GM12891 (cell line): ENCODE measurements at regions not wholly inside any gene's neighbourhood (a gene's known extent, or its start where the extent isn't known, plus 50 kb on each side); places are given as distances from the start of the nearest gene placed in this dataset.

Experiments
- POLR2A ChIP-seq: IDR thresholded peaks from 2 replicates; pipeline ENCODE4 v1.6.1; 2011; ENCODE audit warnings: low read depth, low read length, control low read depth
- POLR2AphosphoS5 ChIP-seq: IDR thresholded peaks from 2 replicates; pipeline ENCODE4 v1.6.1; 2011; ENCODE audit warnings: low read depth, low read length, control low read depth
- SPI1 ChIP-seq: IDR thresholded peaks from 2 replicates; pipeline ENCODE4 v1.6.1; 2011; ENCODE audit warnings: low read depth, low read length, control low read depth
- TAF1 ChIP-seq: IDR thresholded peaks from 2 replicates; pipeline ENCODE4 v1.6.1; 2011; ENCODE audit warnings: low read depth, low read length, control low read depth

DNA sequence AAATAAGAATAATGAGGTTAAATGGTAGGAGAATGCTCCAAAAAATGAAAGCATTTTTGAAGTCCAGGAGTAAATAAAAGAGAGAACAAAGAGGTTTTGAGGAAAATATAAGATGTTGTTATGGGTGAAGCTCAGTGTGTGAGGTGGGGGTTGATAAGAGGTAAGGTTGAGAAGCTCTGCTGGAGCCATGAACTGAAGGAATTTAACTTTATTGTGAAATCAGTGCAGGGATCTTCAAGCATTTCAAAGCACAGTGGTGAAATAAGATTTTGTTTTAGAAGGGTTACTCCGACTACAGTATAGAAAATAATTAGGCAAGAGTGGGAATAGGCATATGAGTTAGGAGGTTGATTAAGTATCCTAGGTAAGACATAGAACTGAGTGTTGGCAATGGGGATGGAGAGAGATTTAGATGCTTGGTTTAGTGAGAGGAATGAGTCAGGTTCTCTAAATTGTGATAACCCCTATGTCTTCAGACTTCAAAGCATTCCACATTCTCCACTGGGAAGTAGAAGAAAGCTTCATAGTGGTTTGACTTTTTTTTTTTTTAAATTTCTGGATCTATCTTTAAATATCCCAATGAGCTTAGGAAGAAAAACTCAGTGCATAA, 403.2 kb downstream of the AASDHPPT start:
- no peak for TF ChIP-seq POLR2A
- no peak for TF ChIP-seq SPI1
- no peak for TF ChIP-seq TAF1
- no peak for TF ChIP-seq POLR2AphosphoS5
